AG09309 (cell line): ENCODE measurements at regions not wholly inside any gene's neighbourhood (a gene's known extent, or its start where the extent isn't known, plus 50 kb on each side); places are given as distances from the start of the nearest gene placed in this dataset.

Experiments
- DNase-seq: peaks from one replicate; pipeline ENCODE4 v3.0.0-alpha.2; 2010; ENCODE audit warnings: low read depth
- H3K4me3 ChIP-seq: 2 replicates; pipeline ENCODE4 v1.5.1; 2011; ENCODE audit warnings: mild to moderate bottlenecking, low read depth, low read length, moderate library complexity; ENCODE audit not compliant: control insufficient read depth
- CTCF ChIP-seq: IDR thresholded peaks from 2 replicates; pipeline ENCODE4 v1.5.1; 2011; ENCODE audit warnings: mild to moderate bottlenecking, low read depth, low read length, inconsistent platforms; ENCODE audit not compliant: insufficient read depth, control insufficient read depth; ENCODE audit errors: missing control alignments

GRCh38 chr7:115306586-115306985 lies 384.7 kb downstream of the MDFIC start:
- no peak for TF ChIP-seq CTCF
- no peak overlapping the region for H3K4me3 ChIP-seq
- DNase-seq: no peak

GRCh38 chr7:115300231-115300870 lies 378.5 kb downstream of the MDFIC start:
- TF ChIP-seq CTCF: no peak
- no peak for DNase-seq
- no peak overlapping the region for H3K4me3 ChIP-seq

- H3K4me3 ChIP-seq: no peak overlapping the region
- TF ChIP-seq CTCF: no peak
- no peak for DNase-seq
Measured at GRCh38 chr7:115299397-115300037, 377.6 kb downstream of the MDFIC start.

GRCh38 chr7:115297656-115298055 lies 375.8 kb downstream of the MDFIC start:
- DNase-seq: no peak

GRCh38 chr7:115293628-115294240 lies 371.8 kb downstream of the MDFIC start:
- DNase-seq: no peak
- H3K4me3 ChIP-seq: no peak overlapping the region
- no peak for TF ChIP-seq CTCF

More at GRCh38 chr7:115297656-115298055, 375.8 kb downstream of the MDFIC start:
- TF ChIP-seq CTCF: no peak
- no peak overlapping the region for H3K4me3 ChIP-seq

- no peak for DNase-seq
- TF ChIP-seq CTCF: no peak
- no peak overlapping the region for H3K4me3 ChIP-seq
Measured at GRCh38 chr7:115292381-115292780, 370.5 kb downstream of the MDFIC start.

GRCh38 chr7:115289971-115290370 lies 368.1 kb downstream of the MDFIC start:
- H3K4me3 ChIP-seq: no peak overlapping the region
- DNase-seq: no peak

More at GRCh38 chr7:115289971-115290370, 368.1 kb downstream of the MDFIC start:
- no peak for TF ChIP-seq CTCF
